ENCODE measurements at regions not wholly inside any gene's neighbourhood (a gene's known extent, or its start where the extent isn't known, plus 50 kb on each side); places are given as distances from the start of the nearest gene placed in this dataset.

GRCh38 chr9:86549920-86550319 lies 195.7 kb upstream of the TUT7 start:
- 0 out of 3 replicates have a peak overlapping the region, but pooled peaks have one; percentile 41 for H2BK15ac ChIP-seq (ENCODE audit: low read depth, low read length)
- no peak overlapping the region for H2AK5ac ChIP-seq (ENCODE audit: low read depth, low read length)
- peaks cover 5% of the 10 kb centered on the region; the same call in 1 of the 2 replicates for H3K9me1 ChIP-seq (ENCODE audit: insufficient read depth, low read length)
- H3K4ac ChIP-seq (ENCODE audit: low read depth, low read length), result no peak overlapping the region
- no CpG with 5 or more reads among the region's 2 CpGs for WGBS, 2 experiments (ENCODE audit: extremely low coverage in 2 of 2, insufficient read length in 1 of 2)
- no peak overlapping the region; the same call in 1 of the 2 replicates for H3K14ac ChIP-seq (replicated peaks; ENCODE audit: low read depth, low read length)
- H2AK9ac ChIP-seq (replicated peaks; ENCODE audit: low read depth, low read length, poor library complexity), result no peak overlapping the region
- no peaks in the 10 kb centered on the region for H4K20me1 ChIP-seq (ENCODE audit: insufficient read depth, low read length)
- H2BK5ac ChIP-seq (ENCODE audit: low read depth, low read length, poor library complexity, severe bottlenecking), result peak overlapping the region; percentile 77
- H3K36me3 ChIP-seq (ENCODE audit: control insufficient read depth, insufficient read depth, low read length), result no peaks in the 10 kb centered on the region
- no peak for DNase-seq
- in situ Hi-C loops (cut with MboI; ENCODE audit: low sequenced_read_pairs) (no loop called here), dilution Hi-C loops (cut with HindIII; ENCODE audit: low sequenced_read_pairs, unreplicated experiment) (no loop called here), intact Hi-C loops (cut with micrococcal nuclease) (no loop called here)
- no peak overlapping the region for H3K9ac ChIP-seq (ENCODE audit: low read depth, low read length)
- no peak overlapping the region for H2AFZ ChIP-seq (replicated peaks; ENCODE audit: low read length, poor library complexity)
- ATAC-seq (ENCODE audit: low read depth), result no peak
- H3K27ac ChIP-seq (ENCODE audit: insufficient read depth, low read length), result no peak overlapping the region; the same call in 1 of the 2 replicates
- ChIA-PET POLR2A (ENCODE audit: unreplicated experiment) (no interaction called here), CTCF (interaction anchor here (0.6 to 1.5 kb wide), 2 partner anchors 66 to 559 kb away, joined by 3 read pairs; no protein-coding TSS in a partner anchor)
- BruUV-seq (replicated peaks), result no TSS peak
- peak overlapping the region; percentile 73; the same call in 1 of the 2 replicates for H2BK120ac ChIP-seq (ENCODE audit: low read depth, low read length)
- H4K5ac ChIP-seq (ENCODE audit: low read depth, low read length), result peak overlapping the region; percentile 57; the same call in 1 of the 2 replicates
- peak overlapping the region in 1 of 2 experiments; percentile 55; a peak in 2 of 4 replicates for H4K8ac ChIP-seq (ENCODE audit: low read depth in 2 of 2, low read length in 2 of 2)
- no peak for TF ChIP-seq FOS (IDR thresholded peaks at IDR 0.05; ENCODE audit: low read depth, low read length)
- no peak for TF ChIP-seq CEBPB (IDR thresholded peaks at IDR 0.05; ENCODE audit: low read depth, low read length)
- TF ChIP-seq NFE2L2 (IDR thresholded peaks at IDR 0.05; ENCODE audit: low read depth, low read length), result no peak
- no peak for TF ChIP-seq RFX5 (IDR thresholded peaks at IDR 0.05; ENCODE audit: low read depth, low read length)
- TF ChIP-seq RAD21 (IDR thresholded peaks at IDR 0.05; ENCODE audit: low read length), result no peak
- no peak for TF ChIP-seq ELK1 (IDR thresholded peaks at IDR 0.05; ENCODE audit: borderline replicate concordance, low read depth, low read length)
- TF ChIP-seq CHD1 (IDR thresholded peaks at IDR 0.05; ENCODE audit: low read depth, low read length), result no peak
- no peak for TF ChIP-seq USF2 (IDR thresholded peaks at IDR 0.05; ENCODE audit: low read depth, low read length)
- TF ChIP-seq RCOR1 (IDR thresholded peaks at IDR 0.05; ENCODE audit: insufficient replicate concordance, low read length), result no peak
- TF ChIP-seq MAZ (IDR thresholded peaks at IDR 0.05; ENCODE audit: borderline replicate concordance, low read depth, low read length), result no peak
- TF ChIP-seq CTCF (conservative IDR thresholded peaks at IDR 0.05; ENCODE audit: low read depth, low read length), result no peak
- TF ChIP-seq POLR2A (IDR thresholded peaks at IDR 0.05; ENCODE audit: low read depth, low read length), result no peak
- no peak for TF ChIP-seq MAFK (IDR thresholded peaks at IDR 0.05; ENCODE audit: low read depth, low read length)
- no peak for TF ChIP-seq SMC3 (IDR thresholded peaks at IDR 0.05; ENCODE audit: low read depth, low read length)
- no peak for TF ChIP-seq BHLHE40 (IDR thresholded peaks at IDR 0.05; ENCODE audit: low read depth, low read length)
- no peaks in the 10 kb centered on the region for H3K9me3 ChIP-seq (ENCODE audit: control insufficient read depth, insufficient read depth, low read length)
- H3K18ac ChIP-seq (ENCODE audit: low read depth, low read length), result peak overlapping the region; percentile 88; the same call in 1 of the 2 replicates
- no peak overlapping the region for H3K4me3 ChIP-seq (ENCODE audit: insufficient read depth, low read depth, low read length)
- H3K4me1 ChIP-seq (ENCODE audit: control insufficient read depth, insufficient read depth, low read length), result peaks cover 14% of the 10 kb centered on the region
- no peak overlapping the region for H4K91ac ChIP-seq (ENCODE audit: insufficient read depth, low read depth, low read length)
- H3K79me1 ChIP-seq (ENCODE audit: low read depth in 1 of 2, low read length in 2 of 2), result no peaks in the 10 kb centered on the region
- H3K4me2 ChIP-seq (ENCODE audit: low read depth, low read length), result no peak overlapping the region
- no peak overlapping the region for H3K23ac ChIP-seq (ENCODE audit: low read depth, low read length)
- H3K56ac ChIP-seq (ENCODE audit: extremely low read depth, insufficient read depth, low read length), result no peak overlapping the region
- peak overlapping the region; percentile 12; the same call in 1 of the 2 replicates for H2BK20ac ChIP-seq (ENCODE audit: low read depth, low read length)
- no peaks in the 10 kb centered on the region for H3K27me3 ChIP-seq (ENCODE audit: control insufficient read depth, insufficient read depth, low read length)
